T-cell (primary cell): ENCODE measurements at regions not wholly inside any gene's neighbourhood (a gene's known extent, or its start where the extent isn't known, plus 50 kb on each side); places are given as distances from the start of the nearest gene placed in this dataset.

ENCODE experiments used
- ATAC-seq, 4 experiments: fragments of 200-7000 bp in 3 of 4; fragments of 150-1000 bp in 1 of 4; cut with Tn5 transposase; replicated peaks in 1 of 4; 1 replicate in 3 of 4; 2 replicates in 1 of 4; pipeline ENCODE4 v1.10.0; 2021; ENCODE audit warnings: moderate library complexity in 3 of 4, mild to moderate bottlenecking in 2 of 4, moderate number of reproducible peaks in 1 of 4
- CTCF ChIA-PET, 2 donors: fragments of 300-600 bp; sonication (Branson Sonifier 250); formaldehyde crosslinking; loops; one replicate each; lab custom pipeline; 2022; ENCODE audit warnings: antibody characterized with exemption in 2 of 2; lab: Charles Lee
- POLR2A ChIA-PET, 2 donors: fragments of 300-600 bp; sonication (Branson Sonifier 250); formaldehyde crosslinking; loops; one replicate each; lab custom pipeline; 2022; ENCODE audit warnings: antibody characterized with exemption in 2 of 2; lab: Charles Lee
- DNase-seq, 35 experiments: peaks; one replicate each; pipeline versions ENCODE4 v3.0.0 to v3.0.0-alpha.2; 2013 to 2023
- H3K27ac ChIP-seq: one replicate; pipeline ENCODE4 v1.5.1; 2013; ENCODE audit warnings: low read length
- H3K27me3 ChIP-seq, 2 experiments: replicated peaks in 1 of 2; 1 replicate in 1 of 2; 2 replicates in 1 of 2; pipeline versions ENCODE4 v1.6.1 to v1.7.0; 2013; ENCODE audit warnings: low read length in 1 of 2, mixed read lengths in 1 of 2; ENCODE audit not compliant: control insufficient read depth in 2 of 2, insufficient read depth in 2 of 2; ENCODE audit errors: extremely low read depth in 1 of 2
- H3K36me3 ChIP-seq, 2 donors: 1 replicate in 1 of 2; 2 replicates in 1 of 2; pipeline versions ENCODE4 v1.6.1 to v1.7.0; 2013; ENCODE audit warnings: low read length in 1 of 2; ENCODE audit not compliant: control insufficient read depth in 2 of 2, insufficient read depth in 1 of 2; ENCODE audit errors: extremely low read depth in 1 of 2
- H3K4me1 ChIP-seq, 2 experiments: 1 replicate in 1 of 2; 2 replicates in 1 of 2; pipeline versions ENCODE4 v1.6.1 to v1.7.0; 2013; ENCODE audit warnings: low read length in 2 of 2, mixed read lengths in 1 of 2; ENCODE audit not compliant: insufficient read depth in 2 of 2, control insufficient read depth in 1 of 2; ENCODE audit errors: extremely low read depth in 1 of 2
- H3K4me3 ChIP-seq, 2 donors: 1 replicate in 1 of 2; 2 replicates in 1 of 2; pipeline versions ENCODE4 v1.5.1 to v1.7.0; 2013; ENCODE audit warnings: mild to moderate bottlenecking in 2 of 2, low read length in 1 of 2, moderate library complexity in 1 of 2; ENCODE audit not compliant: control insufficient read depth in 1 of 2; ENCODE audit errors: extremely low read depth in 1 of 2
- H3K9me3 ChIP-seq: 2 replicates; pipeline ENCODE4 v1.7.0; 2013
- H3K27ac Mint-ChIP-seq, 2 donors: one replicate each; pipeline ENCODE4 v1.8.0; 2020 to 2021; ENCODE audit warnings: mild to moderate bottlenecking in 2 of 2, mixed read lengths in 2 of 2
- H3K27me3 Mint-ChIP-seq, 2 donors: one replicate each; pipeline ENCODE4 v1.8.0; 2021 to 2022; ENCODE audit warnings: mixed read lengths in 2 of 2
- H3K36me3 Mint-ChIP-seq: one replicate; pipeline ENCODE4 v1.8.0; 2021; ENCODE audit warnings: mixed read lengths
- H3K4me1 Mint-ChIP-seq, 3 donors: one replicate each; pipeline ENCODE4 v1.8.0; 2020 to 2022; ENCODE audit warnings: mixed read lengths in 3 of 3, mild to moderate bottlenecking in 1 of 3
- H3K4me3 Mint-ChIP-seq, 3 donors: one replicate each; pipeline ENCODE4 v1.8.0; 2020 to 2022; ENCODE audit warnings: mild to moderate bottlenecking in 3 of 3, mixed read lengths in 3 of 3, moderate library complexity in 3 of 3
- H3K9me3 Mint-ChIP-seq, 3 donors: one replicate each; pipeline ENCODE4 v1.8.0; 2020 to 2022; ENCODE audit warnings: mixed read lengths in 3 of 3
- WGBS: methylation state at CpG from one replicate; pipeline ENCODE4 v1.1.5; 2013; ENCODE audit warnings: missing lambda C conversion rate; ENCODE audit not compliant: insufficient coverage; 5-methylcytosine and 5-hydroxymethylcytosine counted together

- WGBS: no CpG with 5 or more reads among the region's 2 CpGs
- H3K9me3 ChIP-seq: no peaks in the 10 kb centered on the region
- H3K27ac Mint-ChIP-seq: no peak overlapping the region
- no peaks in the 10 kb centered on the region for H3K9me3 Mint-ChIP-seq
- H3K36me3 Mint-ChIP-seq: no peaks in the 10 kb centered on the region
- DNase-seq (no peak), ATAC-seq (no peak)
- peaks cover 0 to 20% of the 10 kb centered on the region in 2 experiments for H3K27me3 ChIP-seq
- H3K4me1 ChIP-seq: no peaks in the 10 kb centered on the region
- POLR2A ChIA-PET: no interaction called here
- CTCF ChIA-PET: no interaction called here
- H3K4me3 ChIP-seq: no peak overlapping the region
- H3K36me3 ChIP-seq: no peaks in the 10 kb centered on the region
- no peak overlapping the region for H3K4me3 Mint-ChIP-seq
- no peaks in the 10 kb centered on the region for H3K4me1 Mint-ChIP-seq
- no peak overlapping the region for H3K27ac ChIP-seq
- peaks cover 10 to 21% of the 10 kb centered on the region in 2 donors for H3K27me3 Mint-ChIP-seq
Observed at GRCh38 chr1:30339866-30340265, 383.5 kb downstream of the MATN1 start.

- Histone ChIP-seq H3K27ac (no peak overlapping the region), H3K4me3 (no peak overlapping the region), H3K36me3 (no peaks in the 10 kb centered on the region), H3K9me3 (no peaks in the 10 kb centered on the region), H3K27me3 (peaks cover 0 to 17% of the 10 kb centered on the region in 2 experiments), H3K4me1 (no peaks in the 10 kb centered on the region)
- WGBS: 90% methylated on average over 2 of the region's 2 CpGs
- ChIA-PET CTCF (no interaction called here), POLR2A (no interaction called here)
- no peak overlapping the region for H3K27ac Mint-ChIP-seq
- no peaks in the 10 kb centered on the region for H3K9me3 Mint-ChIP-seq
- ATAC-seq: no peak
- no peaks in the 10 kb centered on the region for H3K4me1 Mint-ChIP-seq
- DNase-seq: no peak
- H3K36me3 Mint-ChIP-seq: no peaks in the 10 kb centered on the region
- H3K27me3 Mint-ChIP-seq: peaks cover 10 to 15% of the 10 kb centered on the region in 2 donors
- no peak overlapping the region for H3K4me3 Mint-ChIP-seq
Observed at GRCh38 chr1:30338765-30339164, 384.6 kb downstream of the MATN1 start.

- Mint-ChIP-seq H3K27ac (no peak overlapping the region), H3K36me3 (no peaks in the 10 kb centered on the region), H3K4me3 (no peak overlapping the region), H3K4me1 (peaks cover 0 to 2% (median 0%) of the 10 kb centered on the region in 3 donors), H3K27me3 (peaks cover 6 to 8% of the 10 kb centered on the region in 2 donors), H3K9me3 (no peaks in the 10 kb centered on the region)
- no peak for DNase-seq
- H3K36me3 ChIP-seq: no peaks in the 10 kb centered on the region
- peaks cover 0 to 10% of the 10 kb centered on the region in 2 experiments for H3K27me3 ChIP-seq
- ChIA-PET CTCF (no interaction called here), POLR2A (no interaction called here)
- ATAC-seq: no peak
- no peak overlapping the region for H3K27ac ChIP-seq
- H3K9me3 ChIP-seq: no peaks in the 10 kb centered on the region
- no peak overlapping the region for H3K4me3 ChIP-seq
- H3K4me1 ChIP-seq: no peaks in the 10 kb centered on the region
- WGBS: 55% methylated on average over 2 of the region's 3 CpGs
Observed at GRCh38 chr1:30337324-30337620, 386.1 kb downstream of the MATN1 start.

- Histone ChIP-seq H3K4me1 (no peaks in the 10 kb centered on the region), H3K27me3 (peaks cover 0 to 7% of the 10 kb centered on the region in 2 experiments), H3K27ac (no peak overlapping the region), H3K4me3 (no peak overlapping the region), H3K36me3 (no peaks in the 10 kb centered on the region), H3K9me3 (no peaks in the 10 kb centered on the region)
- H3K36me3 Mint-ChIP-seq: no peaks in the 10 kb centered on the region
- no peak for ATAC-seq
- peaks cover 6 to 7% of the 10 kb centered on the region in 2 donors for H3K27me3 Mint-ChIP-seq
- no peaks in the 10 kb centered on the region for H3K9me3 Mint-ChIP-seq
- POLR2A ChIA-PET: no interaction called here
- CTCF ChIA-PET: no interaction called here
- 70% methylated on average over 13 of the region's 16 CpGs for WGBS
- peaks cover 0 to 5% (median 0%) of the 10 kb centered on the region in 3 donors for H3K4me1 Mint-ChIP-seq
- no peak for DNase-seq
- no peak overlapping the region for H3K4me3 Mint-ChIP-seq
- no peak overlapping the region for H3K27ac Mint-ChIP-seq
Observed at GRCh38 chr1:30336550-30337323, 386.6 kb downstream of the MATN1 start.

GRCh38 chr1:30335997-30336390 is 387.4 kb downstream of the MATN1 start:
- H3K9me3 Mint-ChIP-seq: no peaks in the 10 kb centered on the region
- no peak for ATAC-seq
- WGBS: no CpG with 5 or more reads among the region's 2 CpGs

GRCh38 chr1:30335389-30335996 is 387.9 kb downstream of the MATN1 start:
- H3K4me1 ChIP-seq: no peaks in the 10 kb centered on the region

More at GRCh38 chr1:30335997-30336390, 387.4 kb downstream of the MATN1 start:
- no peak for DNase-seq
- Mint-ChIP-seq H3K27ac (no peak overlapping the region), H3K4me1 (peaks cover 0 to 5% (median 0%) of the 10 kb centered on the region in 3 donors), H3K27me3 (peaks cover 2 to 5% of the 10 kb centered on the region in 2 donors), H3K36me3 (no peaks in the 10 kb centered on the region), H3K4me3 (no peak overlapping the region)
- POLR2A ChIA-PET: no interaction called here
- Histone ChIP-seq H3K27me3 (peaks cover 0 to 7% of the 10 kb centered on the region in 2 experiments), H3K36me3 (no peaks in the 10 kb centered on the region), H3K4me1 (no peaks in the 10 kb centered on the region), H3K4me3 (no peak overlapping the region), H3K9me3 (no peaks in the 10 kb centered on the region), H3K27ac (no peak overlapping the region)
- CTCF ChIA-PET: no interaction called here

More at GRCh38 chr1:30335389-30335996, 387.9 kb downstream of the MATN1 start:
- no peak for DNase-seq
- H3K36me3 Mint-ChIP-seq: no peaks in the 10 kb centered on the region
- no peak overlapping the region for H3K4me3 Mint-ChIP-seq
- no peak overlapping the region for H3K27ac Mint-ChIP-seq
- ATAC-seq: no peak
- no peaks in the 10 kb centered on the region for H3K9me3 Mint-ChIP-seq
- Histone ChIP-seq H3K9me3 (no peaks in the 10 kb centered on the region), H3K36me3 (no peaks in the 10 kb centered on the region), H3K27me3 (peaks cover 0 to 9% of the 10 kb centered on the region in 2 experiments), H3K27ac (no peak overlapping the region), H3K4me3 (no peak overlapping the region)
- ChIA-PET CTCF (no interaction called here), POLR2A (no interaction called here)
- WGBS: 88% methylated on average over 2 of the region's 3 CpGs
- H3K27me3 Mint-ChIP-seq: peaks cover 0 to 4% of the 10 kb centered on the region in 2 donors
- H3K4me1 Mint-ChIP-seq: peaks cover 0 to 5% (median 0%) of the 10 kb centered on the region in 3 donors
